Liver (tissue), 8 donors: ENCODE measurements at regions not wholly inside any gene's neighbourhood (a gene's known extent, or its start where the extent isn't known, plus 50 kb on each side); places are given as distances from the start of the nearest gene placed in this dataset.

Experiments
- DNase-seq: peaks from one replicate; pipeline ENCODE4 v3.0.0-alpha.2; 2017; ENCODE audit warnings: low spot score
- H3K27ac ChIP-seq, 2 donors: one replicate each; pipeline ENCODE4 v1.7.0; 2013; ENCODE audit warnings: inconsistent platforms in 2 of 2, low read length in 2 of 2, control low read depth in 1 of 2, low read depth in 1 of 2, mild to moderate bottlenecking in 1 of 2
- H3K27me3 ChIP-seq, 4 donors: one replicate each; pipeline versions ENCODE4 v1.6.1 to v1.7.0; 2013; ENCODE audit warnings: low read length in 3 of 4, inconsistent platforms in 1 of 4, mild to moderate bottlenecking in 1 of 4, moderate library complexity in 1 of 4; ENCODE audit not compliant: control insufficient read depth in 4 of 4, insufficient read depth in 4 of 4
- H3K36me3 ChIP-seq, 4 donors: one replicate each; pipeline versions ENCODE4 v1.6.1 to v1.7.0; 2013; ENCODE audit warnings: low read length in 3 of 4, mild to moderate bottlenecking in 3 of 4, low read depth in 1 of 4, moderate library complexity in 1 of 4; ENCODE audit not compliant: control insufficient read depth in 4 of 4, insufficient read depth in 3 of 4
- H3K4me1 ChIP-seq, 4 donors: one replicate each; pipeline versions ENCODE4 v1.6.1 to v1.7.0; 2013; ENCODE audit warnings: low read length in 3 of 4, mild to moderate bottlenecking in 3 of 4, moderate library complexity in 1 of 4; ENCODE audit not compliant: control insufficient read depth in 4 of 4, insufficient read depth in 4 of 4
- H3K4me3 ChIP-seq, 3 donors: one replicate each; pipeline versions ENCODE4 v1.6.1 to v1.7.0; 2013; ENCODE audit warnings: low read length in 3 of 3, control low read depth in 1 of 3, low read depth in 1 of 3, mild to moderate bottlenecking in 1 of 3
- H3K9ac ChIP-seq, 2 donors: one replicate each; pipeline ENCODE4 v1.7.0; 2013; ENCODE audit warnings: low read length in 2 of 2, mild to moderate bottlenecking in 2 of 2, moderate library complexity in 2 of 2, control low read depth in 1 of 2, low read depth in 1 of 2
- H3K9me3 ChIP-seq, 4 donors: one replicate each; pipeline versions ENCODE4 v1.6.1 to v1.7.0; 2013; ENCODE audit warnings: low read length in 3 of 4; ENCODE audit not compliant: control insufficient read depth in 4 of 4
- ATF3 ChIP-seq: IDR thresholded peaks from 2 replicates; pipeline ENCODE4 v1.6.1; 2016; ENCODE audit warnings: antibody characterized with exemption
- CTCF ChIP-seq: fragments of 150-350 bp; IDR thresholded peaks from 2 replicates; pipeline ENCODE4 v1.5.1; 2017; ENCODE audit warnings: improper control_type of control experiment, low read depth, low read length; ENCODE audit not compliant: missing input control
- EGR1 ChIP-seq, 2 donors: IDR thresholded peaks; 2 replicates each; pipeline ENCODE4 v1.6.1; 2016 to 2018; ENCODE audit warnings: antibody characterized with exemption in 2 of 2, low read depth in 2 of 2
- FOXA1 ChIP-seq: IDR thresholded peaks from 2 replicates; pipeline ENCODE4 v1.6.1; 2016; ENCODE audit warnings: antibody characterized with exemption
- FOXA2 ChIP-seq: IDR thresholded peaks from 2 replicates; pipeline ENCODE4 v1.6.1; 2016; ENCODE audit warnings: antibody characterized with exemption
- GABPA ChIP-seq, 2 donors: IDR thresholded peaks in 1 of 2; conservative IDR thresholded peaks in 1 of 2; 2 replicates each; pipeline ENCODE4 v1.6.1; 2016; ENCODE audit warnings: antibody characterized with exemption in 2 of 2, mild to moderate bottlenecking in 1 of 2, moderate library complexity in 1 of 2
- HNF4A ChIP-seq, 2 donors: conservative IDR thresholded peaks; 2 replicates each; pipeline ENCODE4 v1.6.1; 2016; ENCODE audit warnings: antibody characterized with exemption in 2 of 2, mild to moderate bottlenecking in 2 of 2
- HNF4G ChIP-seq: IDR thresholded peaks from 2 replicates; pipeline ENCODE4 v1.6.1; 2016; ENCODE audit warnings: antibody characterized with exemption
- JUND ChIP-seq, 2 donors: IDR thresholded peaks; 2 replicates each; pipeline ENCODE4 v1.6.1; 2016; ENCODE audit warnings: antibody characterized with exemption in 2 of 2
- MAX ChIP-seq: IDR thresholded peaks from 2 replicates; pipeline ENCODE4 v1.6.1; 2016; ENCODE audit warnings: antibody characterized with exemption
- NR2F2 ChIP-seq: IDR thresholded peaks from 2 replicates; pipeline ENCODE4 v1.6.1; 2016; ENCODE audit warnings: antibody characterized with exemption
- RAD21 ChIP-seq, 2 donors: IDR thresholded peaks; 2 replicates each; pipeline ENCODE4 v1.6.1; 2016; ENCODE audit warnings: antibody characterized with exemption in 2 of 2, mild to moderate bottlenecking in 2 of 2
- RXRA ChIP-seq, 2 donors: IDR thresholded peaks; 2 replicates each; pipeline ENCODE4 v1.6.1; 2017 to 2018; ENCODE audit warnings: antibody characterized with exemption in 2 of 2, mild to moderate bottlenecking in 1 of 2
- SP1 ChIP-seq: IDR thresholded peaks from 2 replicates; pipeline ENCODE4 v1.6.1; 2018; ENCODE audit warnings: antibody characterized with exemption, mild to moderate bottlenecking
- TAF1 ChIP-seq: conservative IDR thresholded peaks from 2 replicates; pipeline ENCODE4 v1.6.1; 2016; ENCODE audit warnings: antibody characterized with exemption, mild to moderate bottlenecking
- YY1 ChIP-seq: IDR thresholded peaks from 2 replicates; pipeline ENCODE4 v1.6.1; 2016; ENCODE audit warnings: antibody characterized with exemption, mild to moderate bottlenecking
- ZBTB33 ChIP-seq: IDR thresholded peaks from 2 replicates; pipeline ENCODE4 v1.6.1; 2016; ENCODE audit warnings: antibody characterized with exemption
- WGBS: extraction: QIAGEN DNeasy Blood & Tissue Kit; methylation state at CpG from one replicate; pipeline ENCODE4 v1.1.7; 2013; 5-methylcytosine and 5-hydroxymethylcytosine counted together
- donor health status: healthy.
- donor health status: healthy.
- donor health status: healthy.
- donor health status: healthy.
- donor health status: healthy.

GRCh38 chr6:120198033-120198432 is 848.5 kb upstream of the MAN1A1 start:
- DNase-seq: no peak
- no peak overlapping the region for H3K9ac ChIP-seq
- H3K4me3 ChIP-seq: no peak overlapping the region
- H3K36me3 ChIP-seq: no peaks in the 10 kb centered on the region
- H3K27ac ChIP-seq: no peak overlapping the region
- peaks cover 0 to 9% (median 3%) of the 10 kb centered on the region in 4 donors for H3K4me1 ChIP-seq
- H3K9me3 ChIP-seq: no peaks in the 10 kb centered on the region
- H3K27me3 ChIP-seq: no peaks in the 10 kb centered on the region
- TF ChIP-seq FOXA2: no peak
- no peak for TF ChIP-seq HNF4A (conservative IDR thresholded peaks at IDR 0.05)
- no peak for TF ChIP-seq SP1
- TF ChIP-seq NR2F2: no peak
- no peak for TF ChIP-seq JUND (IDR thresholded peaks at IDR 0.05)
- TF ChIP-seq HNF4G: no peak

- Histone ChIP-seq H3K27me3 (no peaks in the 10 kb centered on the region), H3K36me3 (no peaks in the 10 kb centered on the region), H3K9me3 (no peaks in the 10 kb centered on the region), H3K27ac (no peak overlapping the region), H3K4me1 (no peaks in the 10 kb centered on the region), H3K9ac (no peak overlapping the region), H3K4me3 (no peak overlapping the region)
- TF ChIP-seq RAD21 (IDR thresholded peaks at IDR 0.05) (no peak), SP1 (no peak), FOXA2 (no peak), RXRA (IDR thresholded peaks at IDR 0.05) (no peak), ZBTB33 (no peak), ATF3 (no peak), JUND (IDR thresholded peaks at IDR 0.05) (no peak), GABPA (IDR thresholded peaks at IDR 0.05 in 1 of 2, conservative IDR thresholded peaks at IDR 0.05 in 1 of 2) (no peak)
- DNase-seq: no peak
Observed at GRCh38 chr6:120186080-120186479, 836.5 kb upstream of the MAN1A1 start.

GRCh38 chr6:120173250-120173649 is 823.7 kb upstream of the MAN1A1 start:
- Histone ChIP-seq H3K9me3 (no peaks in the 10 kb centered on the region), H3K4me3 (no peak overlapping the region), H3K36me3 (no peaks in the 10 kb centered on the region), H3K27me3 (no peaks in the 10 kb centered on the region), H3K4me1 (no peaks in the 10 kb centered on the region), H3K9ac (no peak overlapping the region), H3K27ac (no peak overlapping the region)
- DNase-seq: no peak
- WGBS: 75% methylated on average over 2 of the region's 2 CpGs
- TF ChIP-seq NR2F2 (no peak), RXRA (IDR thresholded peaks at IDR 0.05) (no peak), HNF4A (conservative IDR thresholded peaks at IDR 0.05) (no peak), TAF1 (no peak), GABPA (IDR thresholded peaks at IDR 0.05 in 1 of 2, conservative IDR thresholded peaks at IDR 0.05 in 1 of 2) (no peak), HNF4G (no peak), YY1 (no peak), MAX (no peak), CTCF (no peak), ZBTB33 (no peak), EGR1 (IDR thresholded peaks at IDR 0.05; ENCODE audit: low read depth in 2 of 2) (no peak), ATF3 (no peak), FOXA2 (no peak), JUND (IDR thresholded peaks at IDR 0.05) (no peak), FOXA1 (no peak), RAD21 (IDR thresholded peaks at IDR 0.05) (no peak), SP1 (no peak)
